GM21528 (cell line): ENCODE measurements at regions not wholly inside any gene's neighbourhood (a gene's known extent, or its start where the extent isn't known, plus 50 kb on each side); places are given as distances from the start of the nearest gene placed in this dataset.

Experiments used
- ATAC-seq: cut with Tn5 transposase; IDR thresholded peaks from one replicate; pipeline ENCODE4 v1.9.1; 2021; ENCODE audit warnings: mild to moderate bottlenecking, moderate library complexity; ENCODE audit not compliant: unreplicated experiment, low FRiP score

GRCh38 chr13:55366676-55367075, 1774.0 kb upstream of the PRR20A start:
- ATAC-seq, result no peak

GRCh38 chr13:55394470-55394869, 1746.2 kb upstream of the PRR20A start:
- ATAC-seq, result no peak

GRCh38 chr13:55402870-55403269, 1737.8 kb upstream of the PRR20A start:
- no peak for ATAC-seq

GRCh38 chr13:55403887-55404487, 1736.7 kb upstream of the PRR20A start:
- no peak for ATAC-seq

- no peak for ATAC-seq
Observed at GRCh38 chr13:55410398-55411330, 1730.1 kb upstream of the PRR20A start.

GRCh38 chr13:55418095-55418494, 1722.6 kb upstream of the PRR20A start:
- no peak for ATAC-seq

- ATAC-seq, result no peak
Observed at GRCh38 chr13:55432814-55433213, 1707.9 kb upstream of the PRR20A start.

GRCh38 chr13:55437162-55437561, 1703.6 kb upstream of the PRR20A start:
- ATAC-seq, result no peak

GRCh38 chr13:55439450-55439849, 1701.3 kb upstream of the PRR20A start:
- ATAC-seq, result no peak

GRCh38 chr13:55440465-55441085, 1700.1 kb upstream of the PRR20A start:
- no peak for ATAC-seq

GRCh38 chr13:55464222-55464621, 1676.5 kb upstream of the PRR20A start:
- no peak for ATAC-seq

- no peak for ATAC-seq
Observed at GRCh38 chr13:55467476-55467875, 1673.2 kb upstream of the PRR20A start.

- no peak for ATAC-seq
Observed at GRCh38 chr13:55483626-55484158, 1657.0 kb upstream of the PRR20A start.

- ATAC-seq, result no peak
Observed at GRCh38 chr13:55493297-55493696, 1647.4 kb upstream of the PRR20A start.

- ATAC-seq, result no peak
Observed at GRCh38 chr13:55497486-55497885, 1643.2 kb upstream of the PRR20A start.

- no peak for ATAC-seq
Observed at GRCh38 chr13:55500694-55501093, 1640.0 kb upstream of the PRR20A start.

- ATAC-seq, result no peak
Observed at GRCh38 chr13:55516610-55517009, 1624.1 kb upstream of the PRR20A start.

GRCh38 chr13:55517312-55517711, 1623.4 kb upstream of the PRR20A start:
- ATAC-seq, result no peak

- ATAC-seq, result no peak
Observed at GRCh38 chr13:55528434-55528833, 1612.3 kb upstream of the PRR20A start.

GRCh38 chr13:55534306-55534705, 1606.4 kb upstream of the PRR20A start:
- ATAC-seq, result no peak

GRCh38 chr13:55538424-55538823, 1602.3 kb upstream of the PRR20A start:
- ATAC-seq, result no peak
